ENCODE measurements at regions not wholly inside any gene's neighbourhood (a gene's known extent, or its start where the extent isn't known, plus 50 kb on each side); places are given as distances from the start of the nearest gene placed in this dataset.

DNA sequence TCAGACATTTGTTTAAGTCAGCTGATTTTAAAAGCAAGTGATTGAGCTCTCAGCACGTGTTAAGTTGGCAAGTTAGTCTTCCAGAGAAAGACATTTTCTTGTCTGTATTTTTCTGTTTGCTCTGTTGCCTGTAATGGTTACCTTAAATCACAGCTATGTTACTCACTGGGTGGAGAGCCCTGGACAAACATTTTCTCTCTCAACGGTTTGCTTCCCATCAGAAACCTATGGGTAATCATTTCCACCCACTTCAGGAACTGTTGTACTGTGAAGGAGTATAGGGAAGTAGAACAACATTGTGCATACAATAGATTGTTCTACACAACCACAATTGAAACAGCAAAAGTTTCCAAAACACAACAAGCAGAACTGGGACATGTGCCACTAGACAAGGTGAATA is 113.9 kb upstream of the DPT start:
- no peak for TF ChIP-seq YY1 (IDR thresholded peaks at IDR 0.05; ENCODE audit: insufficient read depth, insufficient read length)
- TF ChIP-seq SUZ12 (IDR thresholded peaks at IDR 0.05; ENCODE audit: extremely low read depth, insufficient read depth, insufficient read length), result no peak
